HG02885 (cell line): ENCODE measurements at regions not wholly inside any gene's neighbourhood (a gene's known extent, or its start where the extent isn't known, plus 50 kb on each side); places are given as distances from the start of the nearest gene placed in this dataset.
"Not testable (repeated sequence)": the region's sequence is repeated elsewhere in the genome, so short reads cannot be mapped to it uniquely, and the experiment has no call there.

ENCODE experiments used
- ATAC-seq: cut with Tn5 transposase; IDR thresholded peaks from one replicate; pipeline ENCODE4 v1.9.1; 2021; ENCODE audit warnings: mild to moderate bottlenecking; ENCODE audit not compliant: unreplicated experiment, poor library complexity

GRCh38 chr4:163077680-163078079 is 89.0 kb downstream of the NAF1 start:
- ATAC-seq: no peak

DNA sequence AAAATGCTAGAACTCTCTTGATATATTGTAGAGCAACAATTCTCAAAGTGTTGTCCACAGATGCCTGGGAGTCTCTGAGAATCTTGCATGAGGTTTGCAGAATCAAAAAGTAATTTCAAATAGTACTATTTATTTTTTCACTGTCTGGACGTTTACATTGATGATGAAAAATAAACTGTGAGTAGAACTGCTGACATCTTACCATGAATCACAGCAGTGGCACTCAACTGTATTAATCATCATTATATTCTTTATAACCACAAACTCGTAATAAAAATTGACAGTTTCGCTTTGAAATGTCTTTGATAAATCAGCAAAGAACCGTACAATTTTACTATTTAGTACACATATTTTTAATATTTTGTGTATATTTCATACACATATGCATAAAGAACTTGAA is 94.5 kb downstream of the NAF1 start:
- no peak for ATAC-seq

DNA sequence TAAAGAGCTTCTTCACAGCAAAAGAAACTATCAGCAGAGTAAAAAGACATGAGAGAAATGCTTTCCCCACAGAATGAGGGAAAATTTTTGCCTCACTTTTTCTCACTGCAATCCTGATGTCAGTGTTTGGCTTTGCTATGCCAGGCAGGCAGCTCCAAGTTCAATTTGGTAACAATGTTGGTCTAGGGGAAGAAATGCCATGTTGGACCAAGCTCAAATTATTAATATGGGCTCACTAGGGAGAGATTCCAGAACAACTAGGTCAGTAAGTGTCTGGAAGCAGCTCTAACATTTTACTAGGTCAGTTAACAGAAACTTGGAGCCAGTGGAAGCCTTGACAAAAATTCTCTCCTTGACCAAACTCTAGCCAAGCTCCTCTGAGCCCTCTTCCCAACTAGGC is 95.4 kb downstream of the NAF1 start:
- no peak for ATAC-seq

GRCh38 chr4:163070023-163070422 is 96.7 kb downstream of the NAF1 start:
- no peak for ATAC-seq

DNA sequence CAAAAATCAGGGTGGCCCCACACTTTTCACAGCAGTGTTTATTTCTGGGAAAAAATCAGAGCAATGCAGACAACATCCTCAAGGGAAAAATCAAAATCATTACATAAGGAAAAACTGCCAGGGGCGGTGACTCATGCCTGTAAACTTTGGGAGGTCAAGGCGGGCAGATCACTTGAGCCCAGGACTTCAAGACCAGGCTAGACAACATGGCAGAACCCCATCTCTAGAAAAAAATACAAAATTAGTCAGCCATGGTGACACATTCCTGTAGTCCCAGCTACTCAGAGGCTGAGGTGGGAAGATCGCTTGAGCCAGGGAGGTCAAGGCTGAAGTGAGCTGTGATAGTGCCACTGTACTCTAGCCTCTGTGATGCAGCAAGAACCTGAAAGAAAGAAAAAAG is 102.8 kb downstream of the NAF1 start:
- ATAC-seq: no peak

DNA sequence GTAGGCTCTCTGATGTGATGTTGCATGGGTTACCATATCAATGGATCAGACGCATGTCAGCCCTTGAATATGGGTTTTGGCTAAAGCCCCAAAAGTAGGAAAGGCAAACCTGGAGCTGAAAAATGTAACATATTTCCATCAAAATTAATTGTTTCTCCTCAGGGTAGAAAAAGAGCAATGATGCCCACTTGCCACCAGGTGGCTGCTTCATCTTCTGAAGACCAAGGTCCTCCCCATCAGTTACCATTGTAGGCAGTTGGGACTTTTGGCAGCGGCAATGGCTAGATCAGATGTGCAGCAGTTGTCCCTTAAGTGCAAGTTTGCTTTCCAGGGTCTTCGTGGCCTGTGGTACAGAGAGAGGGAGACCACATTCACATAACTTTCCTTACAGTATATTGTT is 118.2 kb downstream of the NAF1 start:
- peak; percentile 87 for ATAC-seq

GRCh38 chr4:163042306-163042705 is 124.4 kb downstream of the NAF1 start:
- ATAC-seq: no peak

DNA sequence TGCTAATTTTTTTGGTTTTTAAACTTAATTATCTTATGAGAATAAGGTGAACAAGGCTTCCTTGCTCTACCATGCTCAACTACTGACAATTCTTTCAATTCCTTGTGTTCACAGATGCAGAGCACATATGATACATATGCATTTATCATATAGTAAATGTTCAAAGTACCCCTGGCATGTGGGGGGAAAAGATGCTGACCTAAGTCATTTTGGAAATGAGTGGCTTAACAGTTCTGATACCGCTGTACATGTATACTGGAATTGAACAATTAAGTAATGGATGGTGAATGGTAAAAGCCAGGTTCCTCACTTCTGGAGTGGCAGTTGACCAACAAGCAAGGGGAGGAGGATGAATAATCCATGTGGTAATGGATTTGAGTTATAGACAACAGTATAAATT is 149.6 kb downstream of the NAF1 start:
- no peak for ATAC-seq

- ATAC-seq: no peak
Measured at GRCh38 chr4:163012816-163013215, 153.9 kb downstream of the NAF1 start.

- ATAC-seq: no peak
Measured at GRCh38 chr4:163003979-163004378, 162.7 kb downstream of the NAF1 start.

DNA sequence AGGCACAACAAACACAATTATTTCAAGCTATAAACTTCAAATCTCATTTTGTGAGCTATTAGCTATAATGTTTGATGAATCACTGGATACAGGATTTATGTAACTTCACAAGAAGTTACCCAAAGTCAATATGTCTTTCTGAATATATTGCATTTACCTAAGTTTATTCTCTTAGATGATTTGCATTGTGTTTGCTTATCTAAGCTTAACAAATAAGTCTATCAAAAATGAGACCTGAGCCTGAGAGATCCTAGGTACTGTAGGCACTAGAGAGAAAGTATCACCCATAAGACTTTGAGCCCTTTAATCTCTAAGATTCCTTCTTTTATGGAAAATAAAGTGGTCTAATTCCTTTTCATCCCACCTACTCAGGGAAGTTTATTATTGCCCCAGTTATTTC is 178.2 kb downstream of the NAF1 start:
- no peak for ATAC-seq

- no peak for ATAC-seq
Measured at GRCh38 chr4:162985131-162985530, 181.6 kb downstream of the NAF1 start.

DNA sequence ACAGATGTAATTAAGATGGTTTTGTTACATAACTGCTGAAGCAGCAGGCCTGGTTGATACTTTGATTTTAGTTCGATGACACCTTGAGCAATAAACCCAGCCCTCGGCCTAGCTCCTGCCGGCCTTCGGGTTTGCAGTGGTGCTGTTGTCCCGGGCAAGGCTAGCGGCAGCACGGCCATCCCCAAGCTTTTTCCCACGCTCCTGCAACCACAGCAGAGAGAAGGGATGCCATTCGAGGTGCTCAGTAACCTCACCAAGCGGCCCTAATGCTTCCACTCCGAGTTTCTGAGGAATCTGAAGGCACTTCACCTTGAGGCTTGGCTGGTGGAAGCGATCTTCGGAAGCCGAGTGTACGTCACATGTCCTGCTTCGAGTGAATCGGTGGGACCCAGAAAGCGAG is 182.1 kb downstream of the NAF1 start:
- ATAC-seq: no peak

DNA sequence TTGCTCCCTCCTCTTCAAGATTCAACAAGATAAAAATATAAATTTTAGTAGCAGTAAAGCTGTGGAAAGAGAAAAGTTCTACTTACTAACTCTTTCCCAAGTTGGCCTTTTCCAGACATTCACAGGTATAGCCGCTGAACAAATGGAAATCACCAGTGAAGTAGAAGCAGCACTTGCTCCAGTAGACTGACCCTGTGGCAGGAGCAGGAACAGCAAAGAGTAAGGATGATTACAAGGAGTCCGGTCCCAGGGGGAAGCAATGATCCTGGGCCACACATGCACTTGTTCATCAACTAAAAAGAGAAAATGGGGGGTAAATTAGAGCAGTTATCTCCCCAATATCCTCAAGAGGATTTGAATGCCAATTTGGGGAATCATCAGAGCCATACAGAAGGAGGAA is 184.9 kb downstream of the NAF1 start:
- ATAC-seq: no peak

DNA sequence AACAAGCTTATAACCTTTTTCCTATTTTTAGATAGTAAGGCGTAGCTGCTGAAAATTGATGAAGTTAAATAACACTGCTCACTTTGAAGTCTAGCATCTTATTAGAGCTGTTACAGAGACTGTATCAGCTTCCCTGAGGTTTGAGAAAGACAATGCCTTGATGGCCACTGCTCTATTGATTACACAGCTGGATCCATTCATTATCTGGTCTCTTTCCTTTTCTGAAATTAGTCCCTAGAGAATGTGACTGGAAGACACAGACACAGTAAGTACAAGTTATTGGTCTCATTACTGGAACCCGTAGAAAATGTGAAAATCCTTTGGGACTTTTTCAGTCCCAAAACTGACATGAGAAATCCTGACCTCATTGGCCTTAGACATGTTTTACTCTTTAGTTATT is 188.3 kb downstream of the NAF1 start:
- ATAC-seq: no peak

DNA sequence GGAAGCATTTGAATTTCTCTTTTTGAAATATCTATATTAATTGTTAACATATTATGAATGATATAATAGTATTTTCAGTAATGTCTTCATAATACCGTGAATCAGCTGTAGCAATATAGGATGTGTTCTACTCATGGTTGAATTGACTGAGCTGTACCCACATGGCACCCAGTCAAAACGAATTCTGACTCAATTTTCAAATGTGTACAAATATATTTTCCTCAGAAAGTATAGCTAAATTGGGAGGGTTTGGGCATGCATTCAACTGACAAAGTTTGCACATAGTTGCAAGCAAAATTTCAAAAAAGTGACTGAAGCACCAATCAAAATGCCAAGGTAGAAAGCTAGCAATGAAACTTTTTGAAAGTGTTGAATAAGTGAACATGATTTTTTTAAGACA is 188.9 kb downstream of the NAF1 start:
- ATAC-seq: no peak

- no peak for ATAC-seq
Measured at GRCh38 chr4:162972661-162973330, 193.9 kb downstream of the NAF1 start.

GRCh38 chr4:162969194-162969593 is 197.5 kb downstream of the NAF1 start:
- no peak for ATAC-seq

- not testable (repeated sequence) for ATAC-seq
Measured at GRCh38 chr4:162965978-162966377, 200.7 kb downstream of the NAF1 start.

DNA sequence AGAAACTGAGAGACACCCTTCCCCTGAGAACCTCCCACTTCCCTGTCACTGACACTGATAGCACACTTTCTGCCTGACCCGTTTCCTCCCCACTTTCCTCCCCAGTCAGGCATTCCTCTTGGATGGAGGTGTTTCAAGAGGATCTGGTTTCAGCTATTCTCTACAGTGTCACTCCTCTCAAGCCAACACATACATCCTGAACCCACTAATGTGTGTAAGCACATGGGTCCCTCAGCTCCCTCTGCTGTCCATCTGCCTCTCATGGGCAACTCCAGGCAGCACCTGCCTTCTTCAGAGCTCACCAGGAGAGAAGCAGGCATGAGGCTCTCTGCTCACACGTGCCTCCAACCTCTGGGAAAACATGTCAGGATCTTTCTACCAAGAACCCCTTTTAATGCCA is 207.6 kb downstream of the NAF1 start:
- peak; percentile 65 for ATAC-seq

GRCh38 chr4:162957521-162958143 is 209.1 kb downstream of the NAF1 start:
- ATAC-seq: no peak

- ATAC-seq: no peak
Measured at GRCh38 chr4:162954976-162955375, 211.7 kb downstream of the NAF1 start.
